NCI-H2196 treated with DMSO at 0.1 percent for 48 hours (cell line): ENCODE measurements at regions not wholly inside any gene's neighbourhood (a gene's known extent, or its start where the extent isn't known, plus 50 kb on each side); places are given as distances from the start of the nearest gene placed in this dataset.

Experiments used
- DNase-seq: peaks from one replicate; lab custom pipeline; 2025; ENCODE audit not compliant: unreplicated experiment; lab: John Stamatoyannopoulos, UW

DNA sequence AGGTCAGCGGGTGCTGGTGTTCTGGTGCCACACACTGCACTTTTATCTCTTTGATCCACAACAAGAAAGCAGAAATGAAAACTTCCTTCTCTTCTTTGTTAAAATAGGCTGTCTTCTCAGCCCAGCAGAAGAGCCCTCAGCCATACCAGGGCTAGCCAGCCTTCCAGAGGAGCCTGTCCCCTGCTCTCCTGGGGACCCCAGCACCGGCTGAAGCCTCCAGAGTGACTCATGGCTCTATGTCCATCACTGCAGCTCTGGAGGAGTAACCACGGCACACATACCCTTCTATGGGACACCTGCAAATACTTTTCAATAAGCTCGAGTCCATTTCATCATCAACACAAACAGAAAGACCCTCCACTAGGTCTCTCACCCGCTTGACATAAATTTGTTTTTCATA, 135.6 kb upstream of the CST7 start:
- no peak for DNase-seq

- DNase-seq, result no peak
These were observed 135.1 kb upstream of the CST7 start for GRCh38 chr20:24813936-24814335.

DNA sequence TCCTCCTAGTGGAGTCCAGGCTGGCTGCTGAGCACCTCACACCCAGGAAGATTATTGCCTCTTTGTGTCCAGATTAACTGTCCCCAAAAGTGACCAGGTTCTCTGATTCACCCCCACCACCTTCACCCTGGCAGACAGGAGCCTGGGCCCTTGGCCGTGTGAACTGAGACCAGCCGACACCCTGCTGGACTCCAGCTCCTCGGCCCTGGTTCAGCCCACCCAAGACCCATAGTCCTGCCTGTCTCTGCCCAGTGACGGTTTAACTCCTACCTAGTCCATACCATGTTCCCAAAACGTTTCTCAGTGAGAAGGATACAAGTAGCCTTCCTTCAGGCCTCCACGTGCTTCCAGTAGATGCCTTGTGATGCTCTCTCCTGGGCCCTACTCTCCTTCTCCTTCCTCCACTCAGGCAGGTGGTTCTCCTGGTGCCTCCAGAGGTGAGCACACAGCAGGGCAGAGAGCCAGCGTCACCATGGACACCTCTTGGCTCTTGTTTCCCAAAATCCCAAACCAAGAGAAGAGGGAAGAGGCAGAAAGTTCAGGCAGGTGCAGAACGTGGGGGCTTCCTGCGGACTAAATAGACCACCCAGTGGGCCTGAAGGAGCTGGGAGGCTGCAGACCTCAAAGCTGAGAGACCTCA, 134.4 kb upstream of the CST7 start:
- DNase-seq, result no peak

- no peak for DNase-seq
These were observed 133.8 kb upstream of the CST7 start for GRCh38 chr20:24815196-24815815.

- DNase-seq, result no peak
These were observed 133.1 kb upstream of the CST7 start for GRCh38 chr20:24815931-24816330.

GRCh38 chr20:24816431-24816830, 132.6 kb upstream of the CST7 start:
- DNase-seq, result no peak

- no peak for DNase-seq
These were observed 132.2 kb upstream of the CST7 start for GRCh38 chr20:24816907-24817306.

DNA sequence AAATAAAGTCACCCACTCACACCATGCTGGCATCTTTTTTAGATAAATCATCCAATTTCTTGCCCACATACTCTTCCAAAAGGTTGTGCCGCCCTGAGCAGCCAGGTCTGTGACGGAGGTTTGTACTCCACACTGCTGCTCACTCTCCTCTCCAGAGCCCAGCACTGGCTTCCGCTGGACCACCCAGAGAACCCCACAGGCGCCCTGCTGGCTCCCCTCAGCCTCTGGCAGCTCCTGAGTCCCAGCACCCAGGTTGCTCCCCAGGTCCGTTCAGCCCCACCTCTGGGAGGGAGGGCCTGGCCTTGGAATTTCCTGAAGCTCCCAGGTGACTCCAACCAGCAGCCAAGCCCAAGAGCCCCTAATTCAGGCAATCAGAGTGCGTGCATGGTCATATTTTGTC, 131.7 kb upstream of the CST7 start:
- no peak for DNase-seq

- DNase-seq, result no peak
These were observed 131.0 kb upstream of the CST7 start for GRCh38 chr20:24818056-24818455.

DNA sequence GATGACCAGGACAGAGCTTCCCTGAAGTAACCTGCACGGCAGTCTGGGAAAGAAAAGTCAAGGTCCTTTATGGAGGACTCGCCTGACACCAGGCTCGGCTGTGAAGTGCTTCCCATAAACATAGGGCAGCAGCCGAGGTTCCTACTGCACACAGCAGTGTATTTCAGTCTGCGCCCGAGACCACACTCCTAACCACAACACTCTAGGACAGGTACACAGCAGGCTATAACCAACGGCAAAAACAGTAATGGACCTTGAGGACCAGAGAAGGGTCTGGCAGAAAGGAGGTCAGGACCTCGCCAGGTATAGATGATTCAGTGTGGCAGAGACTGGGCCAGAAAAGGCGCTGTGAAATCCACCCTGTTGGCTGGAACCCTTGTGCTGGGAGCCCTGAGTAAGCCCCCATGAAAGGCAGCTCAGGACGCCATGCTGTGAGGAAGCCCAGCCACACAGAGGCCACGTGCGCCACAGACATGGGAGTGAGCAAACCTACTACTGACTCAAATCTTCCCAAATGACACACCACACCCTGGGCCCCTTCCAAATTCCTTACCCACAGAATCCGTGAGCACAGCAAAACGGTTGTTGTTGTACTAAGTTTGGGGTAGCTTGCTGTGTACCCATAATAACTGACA, 129.6 kb upstream of the CST7 start:
- DNase-seq, result no peak

- DNase-seq, result no peak
These were observed 128.7 kb upstream of the CST7 start for GRCh38 chr20:24820345-24820744.

- DNase-seq, result no peak
These were observed 127.7 kb upstream of the CST7 start for GRCh38 chr20:24821391-24821790.

- no peak for DNase-seq
These were observed 125.8 kb upstream of the CST7 start for GRCh38 chr20:24823176-24823784.

DNA sequence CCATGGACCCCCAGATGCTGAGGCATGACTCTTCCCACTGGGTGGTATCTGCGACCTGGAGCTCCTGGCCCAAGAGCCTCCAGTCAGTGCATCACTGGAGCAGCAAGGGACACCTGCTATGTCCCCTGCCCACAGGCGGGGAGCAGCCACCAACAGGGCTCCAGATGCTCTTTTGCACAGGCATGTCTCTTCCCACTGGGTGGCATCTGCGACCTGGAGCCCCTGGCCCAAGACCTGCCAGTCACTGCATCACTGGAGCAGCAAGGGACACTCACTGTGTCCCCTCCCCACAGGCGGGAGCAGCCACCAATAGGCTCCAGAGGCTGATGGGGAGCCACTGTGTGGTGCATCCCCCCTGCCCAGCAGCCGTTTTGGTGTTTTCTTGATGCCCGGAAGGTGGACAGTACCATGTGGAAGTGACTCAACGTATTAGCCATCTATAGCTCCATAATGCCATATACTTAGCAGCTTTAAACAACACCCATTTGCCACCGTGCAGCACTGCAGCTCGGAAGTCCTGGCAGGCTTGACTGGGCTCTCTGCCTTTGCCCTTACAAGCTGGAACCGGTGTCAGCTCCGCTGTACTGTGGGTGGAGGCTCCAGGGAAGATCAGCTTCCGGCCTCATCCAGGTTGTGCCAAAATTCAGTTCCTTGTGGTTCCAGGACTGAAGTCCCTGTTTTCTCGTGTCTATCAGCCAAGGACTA, 124.9 kb upstream of the CST7 start:
- no peak for DNase-seq

- no peak for DNase-seq
These were observed 123.5 kb upstream of the CST7 start for GRCh38 chr20:24825591-24825990.

DNA sequence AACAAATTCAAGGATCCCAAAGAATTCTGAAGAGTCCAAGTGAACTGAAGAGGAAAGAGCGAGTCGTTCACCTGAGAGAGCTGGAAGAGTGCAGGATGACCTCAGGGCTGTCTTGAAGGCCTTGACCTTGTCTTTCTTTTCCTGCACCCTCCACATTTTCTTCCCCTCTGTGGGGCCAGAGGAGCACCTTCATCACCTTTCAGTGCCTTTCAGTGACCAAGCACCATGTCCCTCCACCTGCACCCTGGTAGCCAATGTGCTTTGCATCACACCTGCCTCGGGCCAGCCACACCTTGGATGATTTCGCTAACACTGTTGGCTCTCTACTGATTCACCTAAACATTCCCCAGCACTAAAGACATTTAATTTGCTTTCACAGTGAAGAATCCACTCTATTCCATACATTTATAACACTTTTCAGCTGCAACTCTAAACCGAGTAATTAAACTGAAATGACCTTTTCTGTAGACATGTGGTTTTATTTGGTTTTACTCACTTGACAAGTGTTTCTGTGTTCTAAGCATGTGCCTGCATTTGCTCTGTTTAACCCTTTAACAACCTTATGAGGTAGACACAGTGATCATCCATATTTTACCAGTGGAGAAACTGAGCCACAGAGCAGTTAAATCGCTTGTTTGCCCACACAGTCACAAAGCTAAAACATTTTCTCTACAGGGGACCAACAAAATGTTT, 121.3 kb upstream of the CST7 start:
- DNase-seq, result no peak

GRCh38 chr20:24828992-24829648, 119.9 kb upstream of the CST7 start:
- DNase-seq, result no peak

GRCh38 chr20:24829649-24830370, 119.3 kb upstream of the CST7 start:
- no peak for DNase-seq

DNA sequence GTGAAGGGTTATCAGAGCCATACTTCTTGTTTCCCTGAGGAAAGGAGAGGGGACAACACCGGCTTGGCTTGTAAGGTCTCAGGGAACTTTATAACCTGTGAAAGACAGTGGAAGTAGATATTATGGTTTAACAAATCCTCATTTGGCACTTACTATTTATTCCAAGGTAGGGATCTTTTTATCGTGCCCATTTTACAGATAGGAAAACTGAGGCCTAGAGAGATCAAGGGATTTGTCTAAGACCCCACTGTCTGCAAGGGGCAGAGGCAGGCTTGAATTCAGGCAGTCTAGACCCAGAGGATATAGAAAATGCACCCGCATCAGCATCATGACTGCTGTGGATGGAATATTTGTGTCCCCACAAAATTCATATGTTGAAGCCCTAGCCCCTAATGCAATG, 118.4 kb upstream of the CST7 start:
- no peak for DNase-seq

- no peak for DNase-seq
These were observed 117.8 kb upstream of the CST7 start for GRCh38 chr20:24831232-24831631.
